ENCODE measurements at regions not wholly inside any gene's neighbourhood (a gene's known extent, or its start where the extent isn't known, plus 50 kb on each side); places are given as distances from the start of the nearest gene placed in this dataset.

DNA sequence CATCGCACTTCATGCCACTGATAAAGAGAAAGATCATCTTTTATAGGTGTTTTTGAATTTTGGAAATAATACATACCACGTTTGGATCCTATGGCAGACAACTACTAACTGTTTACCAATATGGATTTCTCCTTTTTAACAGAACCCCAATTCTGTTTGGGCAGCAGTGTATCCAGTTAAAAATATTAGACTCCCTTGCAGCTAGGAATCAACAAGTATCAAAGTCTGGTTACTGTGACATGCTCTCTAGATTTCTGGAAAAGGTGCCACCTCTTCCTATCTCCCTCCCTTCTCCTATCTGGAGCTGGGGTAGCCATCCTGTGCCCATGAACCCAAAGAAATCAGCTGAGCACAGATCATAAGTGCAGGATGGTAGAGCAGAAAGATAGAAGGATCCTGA, 54.1 kb upstream of the DTNBP1 start:
- POLR2A ChIA-PET = no interaction called here
- no peak for ATAC-seq
- no peak for FAIRE-seq
- no peak for DNase-seq (ENCODE audit: low read depth in 1 of 2, low spot score in 1 of 2)
- Histone ChIP-seq H3K9me3 (no peaks in the 10 kb centered on the region; the same call in 2 of the 3 replicates), H3K4me1 (no peaks in the 10 kb centered on the region), H3K4me2 (no peak overlapping the region), H3K27ac (no peak overlapping the region), H3K4me3 (no peak overlapping the region)
- WGBS (ENCODE audit: missing lambda C conversion rate) = 27% methylated on average over 2 of the region's 2 CpGs
- TF ChIP-seq CBX2 (IDR thresholded peaks at IDR 0.05; ENCODE audit: borderline replicate concordance, low read depth) (no peak), FOXS1 (CRISPR knock-in tag; IDR thresholded peaks at IDR 0.05) (no peak)
- CTCF ChIA-PET = interaction anchor here (1.0 kb wide), 1 partner anchor 17 kb away, joined by 3 read pairs; no protein-coding TSS in a partner anchor

DNA sequence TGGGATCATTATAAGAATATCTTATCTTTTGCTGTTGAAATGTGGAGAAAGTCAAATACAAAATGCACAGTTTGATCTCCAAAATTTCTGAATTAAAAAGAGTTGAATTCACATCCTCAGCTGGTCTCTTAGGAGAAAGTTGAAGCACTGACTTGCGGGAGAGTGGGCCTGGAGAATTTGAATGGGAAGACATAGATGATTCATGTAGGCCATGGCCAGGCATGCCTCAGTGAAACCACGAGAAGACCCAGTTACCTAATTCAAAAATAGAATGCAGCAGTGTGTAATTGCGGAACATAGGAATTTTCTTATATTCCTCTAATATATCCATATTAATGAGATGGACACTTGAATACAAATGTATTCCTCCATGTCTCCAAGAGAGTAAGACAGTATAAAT, 53.0 kb upstream of the DTNBP1 start:
- no peak overlapping the region for H3K27ac ChIP-seq
- no peaks in the 10 kb centered on the region for H3K4me1 ChIP-seq
- WGBS (ENCODE audit: missing lambda C conversion rate) = 34% methylated on average over 3 of the region's 3 CpGs
- FAIRE-seq (no peak), ATAC-seq (no peak), DNase-seq (ENCODE audit: low read depth in 1 of 2, low spot score in 1 of 2) (no peak)
- TF ChIP-seq EHMT2 (IDR thresholded peaks at IDR 0.05; ENCODE audit: low read depth) (no peak), EP300 (IDR thresholded peaks at IDR 0.05) (no peak), NFE2L2 (conservative IDR thresholded peaks at IDR 0.05; ENCODE audit: low read length) (no peak), CHD4 (IDR thresholded peaks at IDR 0.05; ENCODE audit: borderline replicate concordance) (no peak), FOSB (CRISPR knock-in tag; IDR thresholded peaks at IDR 0.05) (no peak), MAZ (IDR thresholded peaks at IDR 0.05; ENCODE audit: borderline replicate concordance, low read depth, low read length) (no peak), HOXB13 (CRISPR knock-in tag; IDR thresholded peaks at IDR 0.05; ENCODE audit: low read depth) (no peak), ZC3H11A (IDR thresholded peaks at IDR 0.05) (no peak), PHF8 (IDR thresholded peaks at IDR 0.05; ENCODE audit: borderline replicate concordance, low read depth) (no peak), TP53 (CRISPR knock-in tag; IDR thresholded peaks at IDR 0.05) (no peak), FOXS1 (CRISPR knock-in tag; IDR thresholded peaks at IDR 0.05) (no peak)
- TF ChIP-seq, protein P1, sequence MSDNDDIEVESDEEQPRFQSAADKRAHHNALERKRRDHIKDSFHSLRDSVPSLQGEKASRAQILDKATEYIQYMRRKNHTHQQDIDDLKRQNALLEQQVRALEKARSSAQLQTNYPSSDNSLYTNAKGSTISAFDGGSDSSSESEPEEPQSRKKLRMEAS (IDR thresholded peaks at IDR 0.05) = no peak
- no peak overlapping the region for H3K4me2 ChIP-seq
- CTCF ChIA-PET = no interaction called here
- no peak overlapping the region for H3K4me3 ChIP-seq
- POLR2A ChIA-PET = no interaction called here
- no peaks in the 10 kb centered on the region; the same call in 2 of the 3 replicates for H3K9me3 ChIP-seq

DNA sequence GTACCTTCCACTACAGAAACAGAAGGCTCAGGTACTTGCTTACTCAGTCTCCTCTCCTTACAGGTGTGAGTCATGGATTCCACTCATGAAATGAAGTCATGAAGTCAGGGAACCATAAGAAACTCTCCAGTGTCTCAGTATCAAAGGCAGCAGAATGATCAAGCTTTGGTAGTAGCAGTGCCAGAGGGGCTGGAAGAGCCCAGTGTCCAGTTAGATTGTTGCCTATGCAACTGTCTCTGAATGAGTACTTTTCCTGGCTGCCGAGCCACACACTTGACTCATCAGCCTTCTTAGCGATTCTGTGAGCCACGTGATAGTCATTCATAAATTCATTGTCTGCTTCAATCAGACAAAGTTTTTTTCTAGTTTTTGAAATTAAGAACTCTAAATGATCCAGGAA, 52.2 kb upstream of the DTNBP1 start:
- Histone ChIP-seq H3K4me2 (no peak overlapping the region), H3K9me3 (no peaks in the 10 kb centered on the region; the same call in 2 of the 3 replicates), H3K4me1 (no peaks in the 10 kb centered on the region), H3K4me3 (no peak overlapping the region), H3K27ac (no peak overlapping the region)
- no peak for ATAC-seq
- FAIRE-seq = no peak
- ChIA-PET POLR2A (no interaction called here), CTCF (no interaction called here)
- no peak for DNase-seq (ENCODE audit: low read depth in 1 of 2, low spot score in 1 of 2)
- WGBS (ENCODE audit: missing lambda C conversion rate) = 39% methylated on average over 3 of the region's 3 CpGs
- TF ChIP-seq CBX8 (IDR thresholded peaks at IDR 0.05) (no peak), SMC3 (IDR thresholded peaks at IDR 0.05) (no peak), SREBF2 (IDR thresholded peaks at IDR 0.05) (no peak), TP53 (CRISPR knock-in tag; IDR thresholded peaks at IDR 0.05) (no peak), NFE2L2 (conservative IDR thresholded peaks at IDR 0.05; ENCODE audit: low read length) (no peak), CHD2 (IDR thresholded peaks at IDR 0.05; ENCODE audit: low read length, partially characterized antibody) (no peak), HDAC2 (IDR thresholded peaks at IDR 0.05) (no peak), KDM1A (IDR thresholded peaks at IDR 0.05; ENCODE audit: low read depth) (no peak), ZC3H11A (IDR thresholded peaks at IDR 0.05) (no peak), ZFP36 (IDR thresholded peaks at IDR 0.05; ENCODE audit: borderline replicate concordance, partially characterized antibody) (no peak), NPAS2 (CRISPR knock-in tag; IDR thresholded peaks at IDR 0.05; ENCODE audit: borderline replicate concordance) (no peak), BHLHE40 (IDR thresholded peaks at IDR 0.05; ENCODE audit: low read depth, low read length) (no peak)
- TF ChIP-seq, protein P2, sequence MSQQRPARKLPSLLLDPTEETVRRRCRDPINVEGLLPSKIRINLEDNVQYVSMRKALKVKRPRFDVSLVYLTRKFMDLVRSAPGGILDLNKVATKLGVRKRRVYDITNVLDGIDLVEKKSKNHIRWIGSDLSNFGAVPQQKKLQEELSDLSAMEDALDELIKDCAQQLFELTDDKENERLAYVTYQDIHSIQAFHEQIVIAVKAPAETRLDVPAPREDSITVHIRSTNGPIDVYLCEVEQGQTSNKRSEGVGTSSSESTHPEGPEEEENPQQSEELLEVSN (IDR thresholded peaks at IDR 0.05; ENCODE audit: borderline replicate concordance, low read depth) = no peak
- TF ChIP-seq, protein P3, sequence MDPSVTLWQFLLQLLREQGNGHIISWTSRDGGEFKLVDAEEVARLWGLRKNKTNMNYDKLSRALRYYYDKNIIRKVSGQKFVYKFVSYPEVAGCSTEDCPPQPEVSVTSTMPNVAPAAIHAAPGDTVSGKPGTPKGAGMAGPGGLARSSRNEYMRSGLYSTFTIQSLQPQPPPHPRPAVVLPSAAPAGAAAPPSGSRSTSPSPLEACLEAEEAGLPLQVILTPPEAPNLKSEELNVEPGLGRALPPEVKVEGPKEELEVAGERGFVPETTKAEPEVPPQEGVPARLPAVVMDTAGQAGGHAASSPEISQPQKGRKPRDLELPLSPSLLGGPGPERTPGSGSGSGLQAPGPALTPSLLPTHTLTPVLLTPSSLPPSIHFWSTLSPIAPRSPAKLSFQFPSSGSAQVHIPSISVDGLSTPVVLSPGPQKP (IDR thresholded peaks at IDR 0.05; ENCODE audit: low read depth, low read length) = no peak
- TF ChIP-seq, protein P4, sequence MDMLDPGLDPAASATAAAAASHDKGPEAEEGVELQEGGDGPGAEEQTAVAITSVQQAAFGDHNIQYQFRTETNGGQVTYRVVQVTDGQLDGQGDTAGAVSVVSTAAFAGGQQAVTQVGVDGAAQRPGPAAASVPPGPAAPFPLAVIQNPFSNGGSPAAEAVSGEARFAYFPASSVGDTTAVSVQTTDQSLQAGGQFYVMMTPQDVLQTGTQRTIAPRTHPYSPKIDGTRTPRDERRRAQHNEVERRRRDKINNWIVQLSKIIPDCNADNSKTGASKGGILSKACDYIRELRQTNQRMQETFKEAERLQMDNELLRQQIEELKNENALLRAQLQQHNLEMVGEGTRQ (IDR thresholded peaks at IDR 0.05) = no peak

Measured in A549 (cell line).